HG02623 (cell line): ENCODE measurements at regions not wholly inside any gene's neighbourhood (a gene's known extent, or its start where the extent isn't known, plus 50 kb on each side); places are given as distances from the start of the nearest gene placed in this dataset.
A peak's percentile ranks its signal among the peaks of the same experiment; 100 is the strongest.

Experiments
- ATAC-seq: cut with Tn5 transposase; IDR thresholded peaks from one replicate; pipeline ENCODE4 v1.9.1; 2021; ENCODE audit warnings: moderate library complexity; ENCODE audit not compliant: unreplicated experiment

DNA sequence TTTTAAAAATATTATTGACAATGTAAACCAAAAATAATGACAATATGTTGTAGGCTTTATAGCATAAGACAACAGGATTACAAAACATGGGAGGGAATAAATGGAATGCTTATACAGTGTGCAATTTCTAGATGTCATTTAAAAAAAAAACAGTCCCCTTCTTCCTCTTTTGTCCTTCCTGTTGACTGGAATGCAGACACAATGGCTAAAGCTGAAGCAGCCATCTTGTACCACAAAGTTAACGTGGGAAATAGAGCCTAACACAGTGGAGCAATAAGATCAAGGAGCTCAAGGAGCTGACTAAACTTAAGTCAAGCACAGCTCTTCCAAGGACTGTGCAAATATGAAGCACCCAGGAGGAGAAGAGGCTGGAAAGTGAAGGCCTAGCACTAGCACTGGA lies 208.1 kb downstream of the ARHGAP12 start:
- ATAC-seq, result no peak

DNA sequence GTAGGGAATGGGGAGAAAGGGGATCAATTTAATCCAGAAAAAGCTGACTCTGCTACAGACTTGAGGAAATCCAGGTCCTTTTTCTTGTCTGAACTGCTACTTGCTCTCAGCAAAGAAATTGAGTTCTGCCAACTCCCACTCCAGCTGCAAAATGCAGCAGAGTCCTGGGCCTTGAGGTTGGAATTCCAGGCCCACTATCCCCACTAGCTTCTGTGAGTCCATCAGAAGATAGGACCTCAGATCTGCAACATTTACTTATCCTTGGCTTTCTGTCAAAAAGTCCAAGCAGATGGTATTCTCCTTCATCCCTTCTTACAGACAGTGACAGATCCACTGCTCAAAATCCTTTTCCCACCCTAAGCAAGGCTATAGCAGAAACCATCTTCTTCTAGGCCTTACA lies 219.2 kb downstream of the ARHGAP12 start:
- ATAC-seq, result no peak

DNA sequence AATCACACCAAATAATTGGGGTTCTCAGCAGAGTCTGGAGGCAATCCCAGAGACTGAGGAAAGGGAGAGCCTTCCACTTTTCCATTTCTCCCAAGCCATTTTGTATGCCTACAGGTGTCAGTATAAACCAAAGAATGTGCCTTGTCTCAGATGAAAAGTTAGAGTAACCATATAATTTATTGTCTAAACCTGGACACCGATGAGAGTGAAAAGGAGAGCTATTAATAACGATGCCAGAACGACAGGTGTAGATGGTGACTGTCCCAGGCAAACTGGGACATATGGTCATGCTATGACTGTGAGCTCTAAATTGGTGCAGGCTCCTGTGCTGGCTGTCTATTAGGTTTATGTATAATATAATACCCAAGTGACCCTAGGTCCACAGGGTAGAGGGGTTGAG lies 219.6 kb downstream of the ARHGAP12 start:
- no peak for ATAC-seq

DNA sequence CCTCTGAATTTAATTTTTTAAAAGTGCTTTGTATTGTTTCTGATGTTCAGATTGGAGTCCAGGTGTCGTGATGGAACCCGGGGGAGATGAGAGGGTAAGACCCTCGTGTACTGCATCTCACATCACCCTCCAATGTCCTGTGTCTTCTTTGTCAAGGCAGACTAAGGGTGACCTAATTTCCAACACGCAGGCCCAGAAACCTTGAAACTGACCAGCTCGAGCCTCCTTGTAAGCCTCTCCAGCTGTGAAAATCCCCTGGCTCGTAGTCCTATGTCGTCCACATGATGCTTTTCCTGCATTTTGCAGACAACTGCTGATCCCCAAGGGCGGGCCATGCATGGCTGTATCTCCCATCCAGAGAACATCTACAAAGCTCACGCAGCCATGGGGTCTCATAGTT lies 220.2 kb downstream of the ARHGAP12 start:
- no peak for ATAC-seq

DNA sequence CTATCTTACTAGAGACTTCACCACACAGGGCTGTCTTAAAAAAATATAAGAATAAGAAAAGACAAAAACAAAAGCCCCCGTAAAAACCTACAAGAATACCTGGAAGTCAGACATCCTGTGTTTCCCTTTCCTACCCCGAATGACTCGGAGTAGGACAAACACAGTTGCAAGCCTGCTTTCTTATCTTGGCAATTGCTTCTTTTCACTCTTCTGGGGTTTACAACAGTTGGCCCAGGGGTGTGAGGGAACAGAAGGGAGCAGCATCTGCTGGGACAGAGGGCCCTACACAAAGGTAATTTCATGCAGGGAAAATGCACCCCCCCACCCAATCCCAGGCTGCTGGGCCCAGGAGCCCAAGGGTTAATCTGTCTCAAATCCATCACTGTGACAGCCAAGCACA lies 220.6 kb downstream of the ARHGAP12 start:
- no peak for ATAC-seq

DNA sequence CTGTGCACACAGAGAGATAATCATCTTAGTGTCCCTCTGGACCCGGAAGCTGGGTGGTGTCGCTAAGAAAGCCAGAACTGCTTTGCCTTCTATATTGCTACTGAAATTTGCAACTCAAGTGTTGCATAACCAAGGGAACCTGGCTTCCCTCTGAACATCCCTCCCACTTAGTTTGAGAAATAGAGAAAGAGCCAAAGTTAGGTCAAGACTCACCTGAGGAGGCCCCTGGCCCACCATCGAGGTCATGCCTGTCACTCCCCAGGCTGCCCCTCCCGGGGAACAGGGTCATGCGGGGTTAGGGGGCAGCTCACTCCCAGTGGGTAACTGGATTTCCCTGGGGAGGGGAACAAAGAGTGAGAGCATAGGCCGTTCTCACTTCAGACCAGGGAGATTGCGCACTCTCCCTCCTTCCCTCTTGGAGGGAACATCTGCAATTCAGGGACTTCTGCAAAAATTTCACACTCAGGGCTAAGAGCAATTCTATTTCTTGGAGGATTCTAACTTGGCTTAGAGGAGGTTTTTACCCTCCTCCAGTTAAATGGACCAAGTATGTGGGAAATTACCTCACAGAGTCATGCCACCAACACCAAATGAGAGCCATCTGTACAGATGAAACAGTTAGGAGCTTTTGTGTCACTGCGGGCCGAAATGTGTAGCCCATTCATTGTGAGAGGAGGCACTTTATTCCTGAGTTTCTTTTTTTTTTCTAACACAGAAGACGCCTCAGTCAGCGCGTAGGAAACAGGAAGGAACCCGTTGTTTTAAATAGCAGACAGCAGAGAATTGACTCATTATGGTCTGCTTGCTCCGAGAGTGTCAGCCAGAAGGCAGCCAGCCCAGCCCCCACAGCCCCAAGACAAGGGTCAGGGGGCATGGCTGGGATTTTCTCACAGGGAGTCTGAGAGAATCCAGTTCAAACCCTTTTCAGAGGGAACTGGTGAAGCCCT lies 221.3 kb downstream of the ARHGAP12 start:
- ATAC-seq, result peak; percentile 75

DNA sequence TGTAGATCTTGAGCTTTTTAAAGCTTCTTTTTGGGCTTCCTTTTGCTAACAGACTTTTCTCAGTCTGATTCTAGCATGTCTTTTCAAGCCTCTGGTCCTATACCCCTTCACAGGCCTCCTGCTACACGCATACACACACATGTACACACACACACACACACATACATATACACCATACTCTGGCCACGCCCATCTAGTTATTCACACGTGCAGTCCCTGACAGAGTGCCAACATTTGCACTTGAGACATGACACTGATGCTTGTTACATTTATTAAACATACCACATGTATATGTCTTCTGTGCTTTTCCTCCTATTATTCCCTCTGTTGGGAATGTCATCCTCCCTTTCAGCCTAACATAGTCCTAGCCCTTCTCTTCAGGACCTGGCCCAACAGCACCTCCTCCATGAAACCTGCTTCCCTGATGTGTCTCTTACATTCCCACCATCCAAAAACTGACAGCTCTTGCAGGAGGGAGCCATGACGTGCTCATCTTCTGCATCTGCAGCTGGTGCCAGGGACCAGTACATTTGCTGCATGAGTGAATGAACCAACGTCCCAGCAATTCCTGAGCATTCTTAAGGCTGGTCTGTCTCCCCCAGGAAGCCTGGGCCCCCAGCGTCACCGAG lies 222.1 kb downstream of the ARHGAP12 start:
- ATAC-seq, result no peak

DNA sequence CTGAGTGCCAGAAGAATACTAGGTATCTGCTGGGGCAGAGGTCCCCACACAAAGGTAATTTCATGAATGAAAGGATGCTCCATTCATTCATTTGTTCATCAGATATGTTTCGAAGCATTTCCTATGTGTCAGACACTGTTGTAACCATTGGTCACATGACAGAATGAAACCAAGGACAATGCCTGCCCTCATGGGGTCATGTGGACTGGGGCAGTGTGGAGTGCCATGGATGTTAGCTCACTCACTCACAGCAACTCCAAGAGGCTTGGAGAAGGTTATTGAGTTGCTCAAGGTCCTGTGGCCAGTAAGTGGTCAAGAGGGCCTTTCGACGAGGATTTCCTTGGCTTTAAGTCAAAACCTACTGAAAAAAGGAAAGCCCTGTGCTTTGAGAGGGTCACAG lies 223.5 kb downstream of the ARHGAP12 start:
- no peak for ATAC-seq

DNA sequence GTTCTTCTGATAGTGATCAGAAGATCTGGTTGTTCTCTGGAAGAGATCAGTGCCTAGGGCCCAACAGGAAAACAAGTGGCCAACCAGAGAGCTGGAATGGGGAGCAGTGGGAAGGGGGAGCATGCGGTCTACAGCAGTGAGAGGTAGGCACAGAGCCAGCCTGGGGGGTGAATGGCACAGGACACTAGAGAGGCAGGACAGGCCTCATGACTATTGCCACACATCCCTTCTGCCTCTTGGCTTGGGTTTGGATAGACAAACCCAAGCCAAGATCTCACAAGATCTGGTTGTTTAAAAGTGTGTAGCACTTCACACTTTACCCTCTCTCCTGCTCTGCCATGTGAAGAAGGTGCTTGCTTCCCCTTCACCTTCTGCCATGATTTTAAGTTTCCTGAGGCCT lies 224.4 kb downstream of the ARHGAP12 start:
- ATAC-seq, result no peak

DNA sequence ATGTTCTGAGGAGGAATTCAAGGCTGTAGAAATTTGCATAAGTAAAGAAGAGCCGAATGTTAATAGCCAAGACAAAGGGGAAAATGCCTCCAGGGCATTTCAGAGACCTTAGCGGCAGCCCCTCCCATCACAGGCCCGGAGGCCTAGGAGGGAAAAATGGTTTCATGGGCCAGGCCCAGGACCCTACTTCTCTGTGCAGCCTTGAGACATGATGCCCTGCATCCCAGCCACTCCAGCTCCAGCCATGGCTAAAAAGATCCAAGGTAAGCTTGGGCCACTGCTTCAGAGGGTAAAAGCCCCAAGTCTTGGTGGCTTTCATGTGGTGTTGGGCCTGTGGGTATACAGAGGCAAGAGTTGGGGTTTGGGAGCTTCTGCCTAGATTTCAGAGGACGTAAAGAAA lies 225.7 kb downstream of the ARHGAP12 start:
- ATAC-seq, result no peak

DNA sequence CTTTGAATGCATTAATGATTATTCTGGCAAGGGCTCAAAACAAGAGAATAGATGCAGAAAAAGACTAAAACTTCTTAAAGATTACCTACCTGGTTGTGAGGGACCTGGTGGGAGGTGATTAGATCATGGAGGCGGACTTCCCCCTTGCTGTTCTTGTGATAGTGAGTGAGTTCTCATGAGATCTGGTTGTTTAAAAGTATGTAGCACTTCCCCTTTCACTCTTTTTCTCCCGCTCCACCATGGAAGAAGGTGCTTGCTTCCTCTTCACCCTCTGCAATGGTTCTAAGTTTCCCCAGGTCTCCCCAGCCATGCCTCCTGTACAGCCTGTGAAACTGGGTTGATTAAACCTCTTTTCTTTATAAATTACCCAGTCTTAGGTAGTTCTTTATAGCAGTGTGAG lies 226.6 kb downstream of the ARHGAP12 start:
- no peak for ATAC-seq

DNA sequence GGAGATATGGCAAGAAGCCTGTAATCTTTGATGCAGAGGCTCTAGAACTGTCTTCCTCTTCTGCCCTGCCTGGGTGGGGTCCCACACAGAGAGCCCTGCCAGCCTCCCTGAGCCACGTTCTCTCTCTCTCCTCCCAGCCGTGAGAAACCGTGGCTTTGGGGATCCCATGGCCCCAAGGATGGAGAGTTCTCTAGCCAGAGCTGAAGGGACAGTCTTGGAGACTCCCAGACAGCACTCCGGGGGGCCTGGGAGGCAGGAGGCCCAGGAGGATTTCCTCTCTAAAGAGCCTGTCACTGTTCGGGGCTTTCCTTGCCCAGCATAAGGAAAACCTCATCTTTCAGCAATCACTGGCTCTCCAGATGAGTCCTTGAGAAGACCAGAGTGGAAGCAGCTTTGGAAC lies 227.1 kb downstream of the ARHGAP12 start:
- ATAC-seq, result no peak

DNA sequence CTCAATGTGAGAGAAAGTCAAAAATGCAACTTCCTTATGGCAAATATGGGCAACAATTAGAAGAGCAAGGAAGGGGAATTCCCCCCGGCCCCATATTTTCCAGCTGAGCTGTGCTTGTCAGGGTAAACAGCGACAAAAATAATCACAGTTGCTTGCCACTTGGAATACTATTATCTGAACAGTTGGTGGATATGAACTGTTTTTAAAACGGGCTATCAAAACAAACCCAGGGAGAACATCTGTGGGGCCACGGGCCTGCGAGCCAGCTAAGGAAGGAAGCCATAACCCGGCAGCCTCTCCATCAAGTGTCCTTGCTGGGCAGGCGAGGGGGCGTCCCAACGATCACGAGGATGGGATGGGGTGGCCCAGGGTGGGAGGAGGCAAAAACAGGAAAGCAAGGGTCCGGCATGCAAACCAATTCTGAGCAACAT lies 228.4 kb downstream of the ARHGAP12 start:
- no peak for ATAC-seq

DNA sequence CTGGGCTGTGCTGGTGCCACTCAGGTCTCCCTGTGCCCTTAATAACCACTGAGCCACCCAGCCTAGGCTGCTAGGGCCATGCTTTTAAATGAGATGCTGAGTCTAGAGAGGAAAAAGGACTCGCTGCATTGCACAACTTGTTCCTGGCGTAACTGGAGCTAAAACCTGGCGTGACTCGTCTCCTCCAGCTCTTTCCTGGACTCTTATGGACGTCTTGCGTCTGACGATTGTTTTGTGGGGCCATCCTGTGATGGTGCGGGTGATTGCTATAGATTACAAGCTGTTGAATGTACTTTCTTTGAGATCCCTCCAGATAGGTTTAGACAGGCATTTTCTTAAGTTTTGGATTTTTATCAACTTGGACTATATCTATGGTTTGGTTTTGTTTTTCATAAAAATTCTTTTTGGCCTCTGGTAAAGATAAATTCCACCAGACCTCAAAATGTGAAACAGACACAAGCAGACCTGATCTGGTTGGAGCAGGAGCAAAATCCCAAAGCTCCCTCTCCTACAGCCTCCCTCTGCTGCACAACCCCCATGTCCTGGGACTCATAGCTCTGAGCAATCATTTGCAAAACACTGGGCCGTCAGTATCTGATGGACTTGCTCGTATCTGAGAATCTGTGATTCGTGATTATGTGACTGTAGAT lies 230.3 kb downstream of the ARHGAP12 start:
- ATAC-seq, result no peak

DNA sequence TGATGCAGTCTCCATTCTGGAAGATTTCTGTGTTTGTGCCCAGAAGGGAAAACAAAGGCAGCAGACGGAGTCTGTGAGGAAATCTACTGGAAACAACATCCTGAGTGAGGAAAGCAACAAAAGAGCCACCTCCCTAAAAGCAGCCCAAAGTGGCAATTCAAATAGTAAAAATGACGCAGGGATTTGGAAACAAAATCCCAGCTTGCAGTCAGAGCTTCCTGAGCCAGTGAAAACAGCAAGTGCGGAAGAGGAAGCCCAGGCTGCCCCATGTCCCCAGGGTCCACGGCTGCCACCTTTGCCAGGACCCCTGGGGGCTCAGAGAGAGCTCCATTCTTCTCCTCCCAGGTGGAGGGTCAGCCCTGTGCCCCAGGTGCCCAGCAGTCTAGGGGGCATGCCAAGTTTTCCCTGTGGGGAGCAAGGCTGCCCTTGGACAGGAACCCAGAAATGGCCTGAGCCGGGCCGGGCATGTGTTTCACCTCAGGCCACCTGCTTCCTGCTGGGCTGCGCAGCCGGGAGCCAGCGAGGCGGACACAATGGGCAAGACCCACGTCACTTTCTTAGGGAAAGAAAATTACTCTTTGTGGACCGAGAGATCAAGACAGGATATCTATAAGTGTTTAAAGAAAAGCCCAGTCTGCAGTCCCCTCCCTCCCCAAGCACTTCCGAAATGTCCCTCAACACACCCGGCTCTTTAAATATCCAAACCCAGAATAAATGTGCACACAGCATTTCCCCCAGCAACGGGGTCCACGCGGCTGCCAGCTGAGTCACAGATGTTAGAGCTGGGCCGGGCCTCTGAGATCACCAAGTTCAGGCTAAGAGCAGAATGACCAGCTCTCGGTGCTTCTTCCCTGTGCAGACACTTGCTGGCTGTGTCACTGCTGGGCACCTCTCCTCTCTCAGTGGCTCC lies 231.1 kb downstream of the ARHGAP12 start:
- no peak for ATAC-seq

DNA sequence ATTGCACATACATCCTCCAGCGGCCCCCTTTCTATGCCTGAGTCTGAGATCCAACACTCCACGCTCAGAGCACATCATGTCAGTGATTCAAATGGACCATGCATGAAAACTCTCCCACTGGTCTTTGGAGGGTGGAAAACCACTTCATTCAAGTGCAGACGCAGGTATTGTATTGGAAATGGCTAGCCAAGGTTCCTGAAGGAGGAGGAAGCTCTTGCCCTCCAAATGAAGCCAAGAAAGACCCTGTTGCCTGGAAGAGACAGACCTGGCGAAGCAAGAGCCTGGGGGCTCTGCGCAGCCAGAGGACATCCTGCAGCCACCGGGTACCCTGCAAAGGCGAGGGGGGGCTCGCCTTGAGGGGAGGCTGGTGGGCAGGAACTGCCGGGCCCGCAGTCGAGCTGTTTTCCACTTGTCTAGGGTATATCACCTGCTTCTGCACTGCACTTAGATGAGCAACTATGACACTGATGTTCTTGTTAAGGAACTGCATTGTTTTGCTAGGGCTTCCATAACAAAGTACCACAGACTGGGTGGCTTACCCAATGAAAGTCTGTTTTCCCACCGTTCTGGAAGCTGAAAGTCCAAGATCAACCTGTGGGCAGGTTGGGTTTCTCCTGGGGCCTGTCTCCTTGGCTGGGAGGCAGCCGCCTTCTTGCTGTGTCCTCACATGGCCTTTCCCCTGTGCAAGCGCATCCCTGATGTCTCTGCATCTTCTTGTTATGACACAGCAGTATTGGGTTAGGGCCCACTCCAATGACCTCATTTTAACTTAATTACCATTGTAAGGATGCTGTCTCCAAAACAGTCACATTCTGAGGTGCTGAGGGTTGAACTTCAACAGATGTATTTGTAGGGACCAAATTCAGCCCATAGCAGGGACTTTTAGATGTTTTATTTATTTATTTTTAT lies 233.4 kb downstream of the ARHGAP12 start:
- no peak for ATAC-seq

DNA sequence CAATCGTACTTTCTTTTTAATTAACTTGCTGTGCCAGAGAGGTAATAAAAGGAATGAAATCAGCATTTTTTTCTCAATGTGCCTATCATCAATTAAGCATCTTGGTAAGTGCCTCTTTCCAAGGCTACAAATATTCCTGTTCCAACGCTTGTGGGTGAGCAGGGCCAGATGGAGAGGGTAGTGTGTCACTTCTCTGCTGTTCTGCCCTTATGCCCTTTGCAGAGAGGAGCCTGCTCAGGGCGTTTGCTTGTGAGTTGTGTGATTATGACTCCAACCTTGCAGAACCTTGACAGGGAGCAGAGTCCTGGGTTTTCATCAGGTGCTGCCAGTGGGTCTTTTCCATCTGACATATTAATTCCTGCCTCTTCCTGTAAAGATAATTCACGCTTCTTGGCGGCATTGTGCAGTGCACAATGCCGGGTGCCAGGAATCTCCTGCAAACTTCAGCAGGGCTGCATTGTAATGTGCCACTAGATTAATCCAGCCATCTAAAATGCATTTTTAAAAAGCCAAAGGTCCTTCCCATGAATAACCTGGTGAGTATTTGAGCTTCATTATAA lies 234.4 kb downstream of the ARHGAP12 start:
- ATAC-seq, result no peak

DNA sequence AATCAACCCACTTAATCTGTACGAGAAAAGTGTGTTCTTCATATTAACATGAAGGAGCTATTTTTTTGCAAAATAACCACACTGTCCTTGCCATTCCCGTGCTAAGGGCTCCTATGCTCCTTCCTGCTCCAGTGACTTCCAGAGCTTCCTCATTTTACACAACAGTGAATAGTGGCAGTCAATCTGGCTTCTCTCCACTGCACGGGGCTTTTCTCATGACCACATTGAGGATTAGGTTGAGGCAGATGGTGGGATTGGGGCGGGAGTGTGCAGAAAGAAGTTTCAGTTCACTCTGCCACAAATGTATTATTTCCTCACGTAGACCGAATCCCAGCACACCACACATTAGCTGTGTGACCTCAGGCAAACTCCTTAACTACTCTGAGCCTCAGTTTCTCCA lies 235.1 kb downstream of the ARHGAP12 start:
- ATAC-seq, result no peak

DNA sequence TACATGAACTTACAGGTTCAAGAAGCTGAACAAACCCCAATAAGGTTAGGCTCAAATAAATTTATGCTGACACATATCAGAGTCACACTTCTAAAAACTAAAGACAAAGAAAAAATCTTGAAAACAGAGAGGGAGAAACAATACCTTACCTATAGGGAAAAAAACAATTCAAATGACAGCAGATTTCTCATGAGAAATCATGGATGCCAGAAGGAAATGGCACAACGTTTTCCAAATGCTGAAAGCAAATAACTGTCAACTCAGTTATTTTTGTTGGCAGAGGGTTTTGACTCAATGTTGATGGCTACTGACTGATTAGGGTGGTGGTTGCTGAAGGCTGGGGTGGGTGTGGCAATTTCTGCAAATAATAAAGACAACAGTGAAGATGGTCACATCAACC lies 239.4 kb downstream of the ARHGAP12 start:
- ATAC-seq, result no peak
